ENCODE measurements at regions not wholly inside any gene's neighbourhood (a gene's known extent, or its start where the extent isn't known, plus 50 kb on each side); places are given as distances from the start of the nearest gene placed in this dataset.
A peak's percentile ranks its signal among the peaks of the same experiment; 100 is the strongest.

- no peak for DNase-seq
These were observed 315.1 kb upstream of the CBLB start for GRCh38 chr3:106183762-106184391.

- DNase-seq = no peak
These were observed 316.0 kb upstream of the CBLB start for GRCh38 chr3:106184540-106185457.

- no peak for DNase-seq
These were observed 317.1 kb upstream of the CBLB start for GRCh38 chr3:106185949-106186348.

GRCh38 chr3:106190296-106190695 lies 321.5 kb upstream of the CBLB start:
- no peak for DNase-seq

- DNase-seq = no peak
These were observed 322.4 kb upstream of the CBLB start for GRCh38 chr3:106191211-106191610.

- DNase-seq = no peak
These were observed 323.1 kb upstream of the CBLB start for GRCh38 chr3:106191913-106192312.

- no peak for DNase-seq
These were observed 325.1 kb upstream of the CBLB start for GRCh38 chr3:106193876-106194275.

GRCh38 chr3:106194726-106195125 lies 325.9 kb upstream of the CBLB start:
- DNase-seq = no peak

- no peak for DNase-seq
These were observed 328.9 kb upstream of the CBLB start for GRCh38 chr3:106197532-106198194.

GRCh38 chr3:106204160-106204868 lies 335.5 kb upstream of the CBLB start:
- DNase-seq = no peak

GRCh38 chr3:106206146-106206545 lies 337.3 kb upstream of the CBLB start:
- DNase-seq = peak; percentile 25

GRCh38 chr3:106206613-106207012 lies 337.8 kb upstream of the CBLB start:
- no peak for DNase-seq

GRCh38 chr3:106208251-106208650 lies 339.4 kb upstream of the CBLB start:
- no peak for DNase-seq

- no peak for DNase-seq
These were observed 340.2 kb upstream of the CBLB start for GRCh38 chr3:106208967-106209366.

GRCh38 chr3:106209482-106209881 lies 340.7 kb upstream of the CBLB start:
- no peak for DNase-seq

- no peak for DNase-seq
These were observed 342.1 kb upstream of the CBLB start for GRCh38 chr3:106210923-106211322.

- no peak for DNase-seq
These were observed 343.9 kb upstream of the CBLB start for GRCh38 chr3:106212665-106213222.

GRCh38 chr3:106213954-106214353 lies 345.1 kb upstream of the CBLB start:
- DNase-seq = no peak

- DNase-seq = no peak
These were observed 345.8 kb upstream of the CBLB start for GRCh38 chr3:106214641-106215040.

GRCh38 chr3:106215047-106215446 lies 346.2 kb upstream of the CBLB start:
- DNase-seq = no peak

GRCh38 chr3:106217745-106218144 lies 348.9 kb upstream of the CBLB start:
- no peak for DNase-seq

- DNase-seq = no peak
These were observed 358.3 kb upstream of the CBLB start for GRCh38 chr3:106227068-106227467.

GRCh38 chr3:106228271-106228670 lies 359.5 kb upstream of the CBLB start:
- no peak for DNase-seq

Measured in NCI-H146 (cell line).